HT1080 (cell line): ENCODE measurements at regions not wholly inside any gene's neighbourhood (a gene's known extent, or its start where the extent isn't known, plus 50 kb on each side); places are given as distances from the start of the nearest gene placed in this dataset.

ENCODE experiments used
- DNase-seq: peaks from one replicate; pipeline ENCODE4 v3.0.0-alpha.2; 2015; ENCODE audit warnings: low read depth

DNA sequence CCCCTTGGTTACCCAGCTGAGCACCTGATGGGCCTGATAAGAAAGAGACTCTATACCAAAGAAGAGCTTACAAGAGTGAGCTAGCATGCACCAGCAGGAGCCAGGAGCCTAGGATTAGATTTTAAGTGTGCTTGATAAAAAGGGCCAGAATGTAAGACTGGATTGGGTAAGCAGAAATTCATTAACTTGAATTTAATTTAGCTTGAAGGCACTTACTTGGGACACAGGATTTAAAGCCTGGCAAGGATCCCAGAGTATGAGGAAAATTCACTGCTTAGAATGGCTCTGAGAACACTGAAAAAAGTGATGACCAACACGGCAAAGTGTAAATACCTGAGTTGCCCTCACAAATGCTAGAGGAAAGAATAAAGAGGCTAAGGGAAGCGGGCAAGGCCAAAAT, 91.3 kb upstream of the RBBP8 start:
- DNase-seq, result no peak

DNA sequence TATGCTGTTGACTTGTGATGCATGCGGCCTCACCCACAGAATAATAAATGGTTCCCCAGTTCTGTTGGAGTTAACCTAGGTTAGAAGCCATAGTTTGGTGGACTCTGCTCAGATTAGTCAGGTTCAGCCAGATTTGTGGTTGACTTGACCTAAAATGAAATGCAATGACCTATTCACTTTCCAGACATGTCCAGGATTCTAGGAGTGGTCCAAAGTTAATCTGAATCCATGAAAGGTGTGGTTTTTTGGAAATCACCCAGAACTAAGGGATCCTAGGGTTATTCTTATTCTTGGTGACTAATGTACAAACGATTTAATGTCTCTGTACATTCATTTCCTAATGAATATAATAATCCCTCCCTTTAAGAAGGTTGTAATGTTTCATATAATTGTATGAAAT, 88.9 kb upstream of the RBBP8 start:
- peak; percentile 50 for DNase-seq

DNA sequence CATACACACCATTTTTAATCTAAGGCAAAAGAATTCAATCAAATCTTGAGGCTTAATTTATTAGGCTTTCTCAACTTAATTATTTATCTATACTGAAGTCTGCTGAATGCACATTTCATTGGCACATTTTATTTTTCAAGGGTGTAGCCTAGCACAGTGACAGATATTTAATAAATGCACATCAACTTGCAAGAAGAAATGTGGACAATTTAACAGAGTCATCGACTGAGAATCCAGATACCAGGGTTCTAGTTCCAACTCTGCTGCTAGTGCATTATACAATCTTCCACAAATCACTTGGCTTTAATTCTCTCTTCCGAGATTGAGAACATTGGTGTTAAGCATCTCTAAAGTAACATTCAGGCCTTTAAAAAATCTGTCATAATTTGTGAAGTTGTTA, 88.5 kb upstream of the RBBP8 start:
- no peak for DNase-seq

DNA sequence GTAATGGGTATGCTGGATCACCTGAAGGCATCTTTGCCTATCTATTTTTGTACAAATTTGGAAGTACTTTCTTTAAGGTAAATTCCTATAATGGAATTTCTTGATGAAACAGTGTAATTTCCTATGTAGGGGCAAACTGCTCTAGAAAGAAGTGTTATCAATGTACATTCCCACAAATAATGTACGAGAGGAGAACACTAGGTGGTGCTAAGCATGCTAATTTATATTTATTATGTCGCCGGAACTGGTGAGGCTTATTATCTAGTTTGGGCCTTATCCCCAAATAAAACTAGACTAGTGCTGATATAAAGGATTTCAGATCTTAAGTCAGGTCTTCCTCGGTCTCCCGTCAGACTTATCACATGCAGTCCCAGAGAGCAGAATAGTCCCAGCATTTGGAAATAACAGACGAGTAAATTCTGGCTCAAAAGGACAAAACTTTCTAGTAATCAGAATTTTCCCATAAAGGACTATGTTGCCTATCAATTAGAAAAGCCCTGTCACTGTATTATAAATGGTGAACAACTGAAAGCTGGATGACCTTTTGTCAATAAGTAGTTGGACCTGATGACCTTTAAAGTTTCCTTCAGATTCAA, 86.9 kb upstream of the RBBP8 start:
- no peak for DNase-seq

DNA sequence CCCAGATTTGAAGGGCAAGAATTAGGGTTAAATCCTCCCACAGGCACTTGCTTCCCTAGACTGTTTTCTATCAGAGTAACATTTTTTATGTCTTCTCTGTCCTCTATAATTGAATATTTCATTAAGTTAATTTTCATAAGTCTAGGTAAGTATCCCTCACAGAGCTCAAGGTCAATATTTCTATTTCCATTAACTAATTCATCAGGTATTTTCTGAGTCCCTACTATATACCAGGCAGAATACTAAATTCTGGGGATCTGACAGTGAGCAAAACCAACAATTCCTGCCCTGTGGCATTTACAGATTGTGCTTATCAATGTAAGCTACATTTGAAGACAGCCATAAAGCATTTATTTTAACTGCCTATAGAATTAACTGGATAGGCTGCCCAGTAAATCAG, 86.4 kb upstream of the RBBP8 start:
- DNase-seq, result no peak

DNA sequence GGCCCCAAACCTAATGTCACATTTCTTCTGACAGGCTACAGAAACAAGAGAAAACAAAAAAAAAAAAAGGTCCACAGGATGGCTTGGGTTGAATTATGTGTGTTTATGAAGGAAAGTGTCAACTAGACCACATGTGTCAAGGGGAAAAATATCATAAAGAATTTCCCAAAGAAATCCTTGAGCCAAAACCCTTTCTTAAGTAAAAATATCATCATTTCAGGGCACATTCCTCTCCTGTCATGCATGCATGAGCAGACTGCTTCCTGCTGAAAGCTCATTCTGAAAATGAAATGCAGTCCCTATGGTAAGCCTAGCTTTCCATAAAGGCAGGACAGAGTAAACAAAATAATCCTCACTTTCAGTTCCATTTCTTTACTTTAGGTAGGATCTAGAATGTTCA, 85.7 kb upstream of the RBBP8 start:
- DNase-seq, result no peak

DNA sequence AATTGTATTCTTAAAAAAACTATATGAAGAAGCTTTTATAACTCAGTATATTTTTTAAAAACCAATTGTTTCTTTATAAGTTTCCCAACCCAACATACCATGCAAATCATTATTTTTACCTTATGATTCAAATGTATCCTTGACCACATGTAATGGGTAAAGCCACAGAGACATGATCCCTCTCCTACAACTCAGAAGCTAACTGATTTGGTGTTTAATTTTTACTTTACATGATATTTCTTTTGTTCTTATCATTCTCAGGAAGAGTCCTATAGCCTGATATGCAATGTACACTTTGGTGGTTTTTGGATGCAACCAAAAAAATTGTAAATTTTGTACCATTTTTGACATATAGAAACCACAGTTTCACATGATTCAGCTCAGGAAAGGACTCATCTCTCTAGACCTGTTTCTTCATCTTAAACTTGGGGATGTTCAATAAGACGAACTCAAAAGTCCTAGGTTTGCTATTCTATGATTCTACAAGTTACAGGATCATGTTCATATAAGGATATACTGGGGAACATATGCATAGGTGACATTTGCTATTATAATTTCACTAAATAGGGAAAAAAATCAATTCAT, 85.2 kb upstream of the RBBP8 start:
- DNase-seq, result no peak

DNA sequence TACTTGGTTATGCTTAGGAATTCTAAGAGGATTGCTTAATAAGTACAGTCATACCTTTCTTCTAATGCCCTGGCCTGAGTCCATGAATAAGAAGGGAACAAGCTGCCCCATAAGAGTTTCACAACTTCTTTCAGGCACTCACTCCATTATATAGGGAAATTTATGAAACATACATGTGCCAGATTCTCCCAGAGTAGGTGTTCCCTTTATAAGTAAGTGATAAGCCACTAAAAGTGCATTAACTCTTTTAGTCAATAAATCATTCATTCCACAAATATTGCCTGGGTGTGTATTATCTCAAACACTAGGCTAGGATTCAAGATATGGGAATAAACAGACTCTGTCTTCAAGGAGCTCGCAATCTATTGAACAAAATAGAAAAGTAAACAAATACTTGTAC, 84.5 kb upstream of the RBBP8 start:
- peak; percentile 10 for DNase-seq

DNA sequence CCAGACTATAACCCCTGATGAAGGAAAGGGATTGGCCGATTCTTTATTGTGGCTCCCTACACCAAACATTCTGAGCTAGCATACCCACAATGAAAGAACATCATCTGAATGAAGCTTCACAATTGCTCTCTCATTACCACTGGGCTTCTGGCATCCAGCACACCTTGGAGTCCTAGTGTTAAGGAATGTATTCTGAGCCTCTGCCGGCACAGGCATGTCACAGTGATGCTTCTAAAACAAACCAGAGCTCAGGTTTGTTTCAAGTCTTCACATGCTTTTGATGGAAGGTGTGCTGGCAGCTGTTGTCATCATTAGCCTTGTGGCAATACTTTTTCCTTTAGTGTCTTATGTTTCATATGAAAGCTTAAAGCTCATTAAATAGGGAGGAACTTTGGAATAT, 76.3 kb upstream of the RBBP8 start:
- DNase-seq, result no peak

DNA sequence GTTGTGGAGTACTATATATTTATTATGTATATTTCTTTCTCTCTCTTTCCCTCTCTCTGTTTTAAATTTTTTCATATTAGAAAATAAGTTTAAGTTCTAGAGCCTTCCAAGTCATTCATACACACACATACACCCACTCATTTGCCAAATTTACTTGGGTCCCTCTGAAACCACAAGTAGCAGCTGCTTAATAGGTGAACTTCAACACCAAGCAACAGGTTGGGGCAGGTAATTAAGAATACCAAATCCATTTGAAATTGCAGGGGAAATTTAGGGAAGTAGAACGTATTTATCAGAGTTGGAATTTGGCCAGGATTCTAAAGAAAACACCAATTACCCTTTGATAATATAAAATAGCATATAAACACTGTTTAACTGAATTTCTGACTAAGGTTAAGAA, 75.0 kb upstream of the RBBP8 start:
- DNase-seq, result no peak

DNA sequence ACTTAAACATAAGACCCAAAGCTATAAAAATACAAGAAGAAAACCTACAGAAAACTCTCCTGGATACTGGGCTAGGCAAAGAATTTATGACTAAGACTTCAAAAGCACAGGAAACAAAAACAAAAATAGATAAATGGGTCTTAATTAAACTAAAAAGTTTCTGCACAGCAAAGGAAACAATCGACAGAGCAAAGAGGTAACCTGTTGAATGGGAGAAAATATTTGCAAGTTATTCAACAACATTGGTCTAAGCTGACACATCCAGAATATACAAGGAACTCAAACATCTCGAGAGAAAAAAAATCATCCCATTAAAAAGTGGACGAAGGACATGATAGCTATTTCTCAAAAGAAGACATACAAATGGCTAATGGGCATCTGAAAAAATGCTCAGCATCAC, 72.3 kb upstream of the RBBP8 start:
- DNase-seq, result no peak

DNA sequence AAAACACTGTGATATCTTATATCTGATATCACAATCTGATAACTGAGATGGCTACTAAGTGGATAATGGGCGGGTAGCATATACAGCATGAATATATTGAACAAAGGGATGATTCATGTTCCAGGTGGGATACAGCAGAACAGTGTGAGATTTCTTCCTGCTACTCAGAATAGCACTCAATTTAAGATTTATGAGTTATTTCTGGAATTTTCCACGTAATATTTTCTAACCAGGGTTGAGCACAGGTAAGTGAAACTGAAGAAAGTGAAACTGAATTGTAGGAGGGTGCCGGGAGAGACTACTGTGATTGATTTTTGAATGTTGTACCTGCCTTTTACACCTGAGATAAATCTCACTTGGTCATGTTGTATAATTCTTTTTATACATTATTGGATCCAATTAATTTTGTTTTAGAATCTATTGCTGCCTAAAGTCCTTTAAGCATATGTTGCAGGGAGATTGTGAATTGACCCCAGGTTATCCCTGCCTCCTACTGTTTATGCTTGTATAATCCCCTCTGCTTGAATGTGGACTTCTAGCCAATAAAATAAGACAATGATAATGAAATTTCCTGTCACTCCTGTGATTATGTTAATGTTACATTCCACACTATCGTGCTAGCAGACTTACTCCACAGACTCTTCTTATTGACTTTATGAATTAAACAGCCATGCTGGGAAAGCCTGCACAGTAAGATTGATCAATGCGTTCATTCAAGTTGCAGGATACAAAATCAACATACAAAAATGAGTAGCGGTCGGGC, 67.6 kb upstream of the RBBP8 start:
- DNase-seq, result no peak

DNA sequence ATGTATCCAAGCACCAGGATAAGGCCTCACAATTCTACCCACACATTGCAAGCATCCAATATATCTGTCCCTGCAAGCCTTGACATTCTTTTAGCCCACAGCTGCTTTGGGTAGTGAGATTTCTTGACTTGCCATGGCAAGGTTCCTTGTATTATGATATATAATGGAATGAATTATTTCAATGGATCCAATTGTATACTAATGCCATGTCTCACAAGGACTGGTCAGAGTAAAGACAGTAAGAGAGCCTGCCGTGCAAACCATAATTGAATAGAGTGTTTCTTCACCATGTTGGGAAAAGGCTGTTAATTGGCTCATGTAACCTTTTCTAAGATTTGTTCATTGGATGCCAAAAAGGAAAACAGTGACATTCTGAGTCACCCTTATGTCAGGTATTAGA, 64.3 kb upstream of the RBBP8 start:
- DNase-seq, result no peak

DNA sequence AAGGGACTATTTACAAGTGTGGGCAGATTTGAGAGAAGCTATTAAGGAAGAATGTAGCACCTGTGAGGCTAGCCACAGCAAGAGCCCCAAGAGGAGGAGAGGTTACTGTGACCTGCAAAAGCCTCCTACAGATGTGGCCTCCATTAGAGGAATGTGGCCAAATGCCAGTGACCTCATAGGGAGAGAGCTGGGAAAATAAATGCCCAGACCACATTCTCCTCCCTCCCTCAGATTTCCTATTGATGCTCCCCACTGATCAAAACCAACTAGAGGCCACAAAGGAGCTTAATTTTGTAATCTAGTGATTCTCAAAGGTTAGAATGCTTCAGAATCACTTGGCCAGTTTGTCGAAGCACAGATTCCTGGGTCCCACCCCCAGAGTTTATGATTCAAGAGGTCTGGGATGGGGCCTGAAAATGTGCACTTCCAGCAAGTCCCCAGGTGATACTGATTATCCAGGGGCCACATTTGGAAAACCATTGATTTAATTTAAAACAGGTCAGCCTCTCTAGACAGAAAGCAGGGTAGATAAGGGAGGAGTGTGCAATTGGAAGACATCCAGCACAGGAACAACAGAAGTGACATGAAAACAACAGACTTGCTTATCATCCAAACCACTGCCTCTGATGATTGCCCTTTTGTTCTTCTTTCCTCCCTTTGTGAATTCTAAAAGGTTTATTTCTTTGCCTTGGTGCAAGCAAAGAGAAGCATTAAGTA, 61.2 kb upstream of the RBBP8 start:
- peak; percentile 31 for DNase-seq

DNA sequence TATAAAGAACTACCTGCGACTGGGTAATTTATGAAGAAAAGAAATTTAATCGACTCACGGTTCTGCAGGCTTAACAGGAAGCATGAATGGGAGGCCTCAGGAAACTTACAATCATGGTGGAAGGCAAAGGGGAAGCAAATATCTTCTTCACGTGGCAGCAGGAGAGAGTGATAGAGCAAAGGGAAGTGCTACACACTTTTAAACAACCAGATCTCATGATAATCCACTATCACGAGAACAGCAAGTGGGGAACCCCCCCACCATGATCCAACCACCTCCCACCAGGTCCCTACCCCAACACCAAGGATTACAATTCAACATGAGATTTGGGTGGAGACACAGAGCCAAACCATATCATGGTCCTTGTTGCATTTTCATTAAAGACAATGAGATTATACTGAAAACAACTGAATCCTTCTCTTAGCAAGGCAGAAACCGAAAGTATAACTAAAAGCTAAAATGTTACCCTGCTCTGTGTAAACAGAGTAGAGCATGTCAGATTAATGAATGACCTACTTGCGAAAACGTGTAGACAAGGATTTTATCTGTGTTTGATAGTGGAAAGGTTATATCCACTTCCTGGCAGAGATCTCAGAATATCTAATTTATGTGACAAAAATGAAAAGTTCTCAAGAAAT, 60.1 kb upstream of the RBBP8 start:
- DNase-seq, result no peak

DNA sequence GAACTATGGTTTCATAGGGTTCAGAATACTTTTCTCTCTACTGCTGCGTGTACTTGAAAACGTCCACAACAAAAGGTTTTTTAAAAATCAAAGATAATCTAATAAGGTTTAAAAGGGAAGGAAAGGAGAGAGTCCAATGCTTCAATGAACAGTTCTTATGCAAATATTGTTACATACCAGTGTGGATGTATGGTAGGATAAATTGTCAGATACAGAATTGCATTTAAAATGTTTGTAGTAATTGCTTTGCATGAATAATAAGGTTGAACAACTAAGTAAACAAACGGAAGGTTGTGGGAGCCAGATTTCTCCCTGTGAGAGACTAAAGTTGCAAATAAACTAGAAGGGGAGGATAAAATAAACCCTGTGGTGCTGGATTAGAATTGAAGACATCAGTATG, 53.8 kb upstream of the RBBP8 start:
- no peak for DNase-seq

DNA sequence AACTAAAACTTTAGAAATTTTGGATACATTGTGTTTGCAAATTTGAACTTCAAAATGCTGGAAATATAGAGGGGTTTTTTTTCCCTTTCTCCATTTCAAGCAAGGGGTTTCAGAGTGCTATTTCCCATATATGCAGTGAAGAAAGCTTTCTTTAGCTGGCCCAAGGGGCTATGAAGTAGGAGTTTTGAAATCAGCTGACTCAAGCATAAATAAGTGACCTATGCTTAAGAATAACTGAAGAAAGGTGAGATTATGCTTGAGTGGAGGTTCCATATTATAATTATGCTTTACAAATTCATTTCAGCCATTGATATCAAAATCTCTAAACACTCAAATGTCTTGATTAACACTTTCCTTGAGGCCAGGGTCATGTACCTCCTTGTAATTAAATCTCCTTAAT, 51.0 kb upstream of the RBBP8 start:
- DNase-seq, result no peak

DNA sequence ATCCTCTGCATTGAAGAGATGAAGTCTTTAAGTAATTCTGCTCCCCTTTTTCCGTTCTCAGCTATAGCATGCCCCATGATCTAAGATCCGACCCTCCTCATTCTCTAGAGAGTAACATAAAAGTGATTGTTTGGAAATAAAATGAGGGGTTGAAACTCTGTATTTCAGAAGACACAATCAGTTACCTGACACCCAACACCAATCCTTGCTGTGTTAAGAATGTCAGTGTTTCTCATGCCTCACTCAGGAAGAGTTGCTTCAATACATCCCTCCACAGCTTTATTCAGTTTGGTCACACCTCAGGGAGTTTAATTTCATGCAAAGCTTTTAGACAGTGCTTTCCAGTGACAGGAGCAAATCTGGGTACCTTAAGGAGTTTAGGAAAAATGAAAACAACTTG, 49.9 kb upstream of the RBBP8 start:
- no peak for DNase-seq
